Chondrocyte (in vitro differentiated cells): ENCODE measurements at regions not wholly inside any gene's neighbourhood (a gene's known extent, or its start where the extent isn't known, plus 50 kb on each side); places are given as distances from the start of the nearest gene placed in this dataset.

Experiments used
- DNase-seq: peaks from one replicate; pipeline ENCODE4 v3.0.0; 2021; ENCODE audit warnings: mixed read lengths, low spot score
- H3K27ac Mint-ChIP-seq: one replicate; pipeline ENCODE4 v1.8.0; 2021; ENCODE audit warnings: mild to moderate bottlenecking, moderate library complexity, mixed read lengths; ENCODE audit not compliant: unreplicated experiment
- H3K27me3 Mint-ChIP-seq: 2 replicates; pipeline ENCODE4 v1.8.0; 2021; ENCODE audit warnings: low read depth, mixed read lengths
- H3K36me3 Mint-ChIP-seq: 2 replicates; pipeline ENCODE4 v1.8.0; 2021; ENCODE audit warnings: low read depth, mixed read lengths
- H3K4me1 Mint-ChIP-seq: 2 replicates; pipeline ENCODE4 v1.8.0; 2021; ENCODE audit warnings: low read depth, mild to moderate bottlenecking, mixed read lengths
- H3K4me3 Mint-ChIP-seq: one replicate; pipeline ENCODE4 v1.8.0; 2021; ENCODE audit warnings: mild to moderate bottlenecking, moderate library complexity, mixed read lengths; ENCODE audit not compliant: unreplicated experiment
- H3K9me3 Mint-ChIP-seq: 2 replicates; pipeline ENCODE4 v1.8.0; 2021; ENCODE audit warnings: low read depth, mixed read lengths
- CTCF ChIP-seq: fragments of 200-600 bp; sonication (generic); IDR thresholded peaks from 2 replicates; pipeline ENCODE4 v1.5.0; 2021; ENCODE audit warnings: antibody characterized with exemption, mild to moderate bottlenecking, moderate library complexity

- Mint-ChIP-seq H3K36me3 (no peaks in the 10 kb centered on the region), H3K4me3 (no peak overlapping the region), H3K9me3 (no peaks in the 10 kb centered on the region), H3K4me1 (peaks cover 37% of the 10 kb centered on the region), H3K27me3 (no peaks in the 10 kb centered on the region), H3K27ac (no peak overlapping the region)
- no peak for DNase-seq
- no peak for TF ChIP-seq CTCF
Measured at GRCh38 chr2:58922245-58922644, 681.1 kb upstream of the FANCL start.

GRCh38 chr2:58921676-58922075, 680.6 kb upstream of the FANCL start:
- H3K9me3 Mint-ChIP-seq: no peaks in the 10 kb centered on the region
- no peaks in the 10 kb centered on the region for H3K27me3 Mint-ChIP-seq
- TF ChIP-seq CTCF: no peak
- H3K4me3 Mint-ChIP-seq: no peak overlapping the region
- no peak for DNase-seq
- H3K4me1 Mint-ChIP-seq: peaks cover 37% of the 10 kb centered on the region
- no peak overlapping the region for H3K27ac Mint-ChIP-seq
- H3K36me3 Mint-ChIP-seq: no peaks in the 10 kb centered on the region

- Mint-ChIP-seq H3K36me3 (no peaks in the 10 kb centered on the region), H3K9me3 (no peaks in the 10 kb centered on the region), H3K4me1 (peaks cover 35% of the 10 kb centered on the region), H3K4me3 (no peak overlapping the region), H3K27me3 (no peaks in the 10 kb centered on the region), H3K27ac (no peak overlapping the region)
- no peak for DNase-seq
- TF ChIP-seq CTCF: no peak
Measured at GRCh38 chr2:58920001-58920400, 678.9 kb upstream of the FANCL start.

- Mint-ChIP-seq H3K27ac (no peak overlapping the region), H3K4me1 (peaks cover 28% of the 10 kb centered on the region)
- no peak for TF ChIP-seq CTCF
Measured at GRCh38 chr2:58919316-58919715, 678.2 kb upstream of the FANCL start.

GRCh38 chr2:58918141-58918540, 677.0 kb upstream of the FANCL start:
- DNase-seq: no peak

More at GRCh38 chr2:58919316-58919715, 678.2 kb upstream of the FANCL start:
- DNase-seq: no peak
- Mint-ChIP-seq H3K36me3 (no peaks in the 10 kb centered on the region), H3K9me3 (no peaks in the 10 kb centered on the region), H3K27me3 (no peaks in the 10 kb centered on the region), H3K4me3 (no peak overlapping the region)

More at GRCh38 chr2:58918141-58918540, 677.0 kb upstream of the FANCL start:
- no peak overlapping the region for H3K4me3 Mint-ChIP-seq
- peaks cover 24% of the 10 kb centered on the region for H3K4me1 Mint-ChIP-seq
- no peaks in the 10 kb centered on the region for H3K9me3 Mint-ChIP-seq
- H3K36me3 Mint-ChIP-seq: no peaks in the 10 kb centered on the region
- H3K27ac Mint-ChIP-seq: no peak overlapping the region
- TF ChIP-seq CTCF: no peak
- H3K27me3 Mint-ChIP-seq: no peaks in the 10 kb centered on the region
